ENCODE measurements at regions not wholly inside any gene's neighbourhood (a gene's known extent, or its start where the extent isn't known, plus 50 kb on each side); places are given as distances from the start of the nearest gene placed in this dataset.

- no peak for DNase-seq
These were observed 338.7 kb downstream of the PCDH18 start for GRCh38 chr4:137193564-137193963.

GRCh38 chr4:137181293-137181899 is 350.9 kb downstream of the PCDH18 start:
- DNase-seq = no peak

GRCh38 chr4:137180349-137180748 is 351.9 kb downstream of the PCDH18 start:
- no peak for DNase-seq

GRCh38 chr4:137156807-137157206 is 375.5 kb downstream of the PCDH18 start:
- DNase-seq = no peak

- DNase-seq = no peak
These were observed 376.2 kb downstream of the PCDH18 start for GRCh38 chr4:137156054-137156453.

- no peak for DNase-seq
These were observed 401.1 kb downstream of the PCDH18 start for GRCh38 chr4:137131201-137131600.

GRCh38 chr4:137129845-137130244 is 402.4 kb downstream of the PCDH18 start:
- no peak for DNase-seq

- DNase-seq = no peak
These were observed 402.9 kb downstream of the PCDH18 start for GRCh38 chr4:137129441-137129840.

GRCh38 chr4:137125011-137125410 is 407.3 kb downstream of the PCDH18 start:
- DNase-seq = peak; percentile 40

- no peak for DNase-seq
These were observed 407.9 kb downstream of the PCDH18 start for GRCh38 chr4:137124278-137124932.

- DNase-seq = no peak
These were observed 409.4 kb downstream of the PCDH18 start for GRCh38 chr4:137122876-137123275.

GRCh38 chr4:137116144-137116543 is 416.1 kb downstream of the PCDH18 start:
- DNase-seq = no peak

GRCh38 chr4:137106733-137107132 is 425.6 kb downstream of the PCDH18 start:
- no peak for DNase-seq

GRCh38 chr4:137106287-137106686 is 426.0 kb downstream of the PCDH18 start:
- DNase-seq = no peak

- no peak for DNase-seq
These were observed 441.3 kb downstream of the PCDH18 start for GRCh38 chr4:137090951-137091350.

- DNase-seq = no peak
These were observed 448.6 kb downstream of the PCDH18 start for GRCh38 chr4:137083571-137084135.

GRCh38 chr4:137082061-137082460 is 450.2 kb downstream of the PCDH18 start:
- no peak for DNase-seq

GRCh38 chr4:137076908-137077307 is 455.4 kb downstream of the PCDH18 start:
- DNase-seq = no peak

- DNase-seq = no peak
These were observed 456.7 kb downstream of the PCDH18 start for GRCh38 chr4:137075586-137075985.

- DNase-seq = no peak
These were observed 461.7 kb downstream of the PCDH18 start for GRCh38 chr4:137070614-137071013.

- no peak for DNase-seq
These were observed 462.8 kb downstream of the PCDH18 start for GRCh38 chr4:137069473-137069872.

- DNase-seq = no peak
These were observed 464.6 kb downstream of the PCDH18 start for GRCh38 chr4:137067735-137068134.

GRCh38 chr4:137065311-137065710 is 467.0 kb downstream of the PCDH18 start:
- no peak for DNase-seq

- DNase-seq = no peak
These were observed 468.3 kb downstream of the PCDH18 start for GRCh38 chr4:137063961-137064360.

- no peak for DNase-seq
These were observed 489.1 kb downstream of the PCDH18 start for GRCh38 chr4:137043184-137043583.

All from right forelimb (tissue), 1 donor.